A673 (cell line): ENCODE measurements at regions not wholly inside any gene's neighbourhood (a gene's known extent, or its start where the extent isn't known, plus 50 kb on each side); places are given as distances from the start of the nearest gene placed in this dataset.

Experiments used
- EZH2 ChIP-seq: fragments of 200-600 bp; sonication (generic); IDR thresholded peaks from 2 replicates; pipeline ENCODE4 v1.6.1; 2017; ENCODE audit warnings: borderline replicate concordance, low read depth, mild to moderate bottlenecking, mixed read lengths, antibody characterized with exemption, low read length; ENCODE audit not compliant: poor library complexity, severe bottlenecking
- TF ChIP-seq, protein P1 (sequence below): fragments of 300-800, 200-600 bp; sonication (generic); conservative IDR thresholded peaks from 2 replicates; pipeline ENCODE4 v1.5.1; 2017; ENCODE audit warnings: low read depth, mild to moderate bottlenecking, antibody characterized with exemption, low read length, moderate library complexity, mixed read lengths

GRCh38 chr1:217272385-217272784 lies 358.5 kb downstream of the GPATCH2 start:
- TF ChIP-seq, protein P1, sequence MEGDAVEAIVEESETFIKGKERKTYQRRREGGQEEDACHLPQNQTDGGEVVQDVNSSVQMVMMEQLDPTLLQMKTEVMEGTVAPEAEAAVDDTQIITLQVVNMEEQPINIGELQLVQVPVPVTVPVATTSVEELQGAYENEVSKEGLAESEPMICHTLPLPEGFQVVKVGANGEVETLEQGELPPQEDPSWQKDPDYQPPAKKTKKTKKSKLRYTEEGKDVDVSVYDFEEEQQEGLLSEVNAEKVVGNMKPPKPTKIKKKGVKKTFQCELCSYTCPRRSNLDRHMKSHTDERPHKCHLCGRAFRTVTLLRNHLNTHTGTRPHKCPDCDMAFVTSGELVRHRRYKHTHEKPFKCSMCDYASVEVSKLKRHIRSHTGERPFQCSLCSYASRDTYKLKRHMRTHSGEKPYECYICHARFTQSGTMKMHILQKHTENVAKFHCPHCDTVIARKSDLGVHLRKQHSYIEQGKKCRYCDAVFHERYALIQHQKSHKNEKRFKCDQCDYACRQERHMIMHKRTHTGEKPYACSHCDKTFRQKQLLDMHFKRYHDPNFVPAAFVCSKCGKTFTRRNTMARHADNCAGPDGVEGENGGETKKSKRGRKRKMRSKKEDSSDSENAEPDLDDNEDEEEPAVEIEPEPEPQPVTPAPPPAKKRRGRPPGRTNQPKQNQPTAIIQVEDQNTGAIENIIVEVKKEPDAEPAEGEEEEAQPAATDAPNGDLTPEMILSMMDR, result no peak
- no peak for TF ChIP-seq EZH2
